GM19455 (cell line): ENCODE measurements at regions not wholly inside any gene's neighbourhood (a gene's known extent, or its start where the extent isn't known, plus 50 kb on each side); places are given as distances from the start of the nearest gene placed in this dataset.

Experiments
- ATAC-seq: cut with Tn5 transposase; IDR thresholded peaks from one replicate; pipeline ENCODE4 v1.9.1; 2021; ENCODE audit not compliant: unreplicated experiment

GRCh38 chr1:221336126-221336525 is 405.8 kb downstream of the DUSP10 start:
- no peak for ATAC-seq

GRCh38 chr1:221337106-221337505 is 404.8 kb downstream of the DUSP10 start:
- no peak for ATAC-seq

- no peak for ATAC-seq
These were observed 398.8 kb downstream of the DUSP10 start for GRCh38 chr1:221343136-221343535.

GRCh38 chr1:221343607-221344006 is 398.3 kb downstream of the DUSP10 start:
- no peak for ATAC-seq

- no peak for ATAC-seq
These were observed 397.2 kb downstream of the DUSP10 start for GRCh38 chr1:221344693-221345092.

- no peak for ATAC-seq
These were observed 394.2 kb downstream of the DUSP10 start for GRCh38 chr1:221347706-221348105.

GRCh38 chr1:221350091-221350490 is 391.8 kb downstream of the DUSP10 start:
- ATAC-seq: no peak

GRCh38 chr1:221356693-221357092 is 385.2 kb downstream of the DUSP10 start:
- ATAC-seq: no peak

GRCh38 chr1:221363039-221363438 is 378.9 kb downstream of the DUSP10 start:
- no peak for ATAC-seq

GRCh38 chr1:221366495-221367110 is 375.3 kb downstream of the DUSP10 start:
- ATAC-seq: no peak

- no peak for ATAC-seq
These were observed 370.2 kb downstream of the DUSP10 start for GRCh38 chr1:221371705-221372104.

- no peak for ATAC-seq
These were observed 368.1 kb downstream of the DUSP10 start for GRCh38 chr1:221373795-221374194.

- no peak for ATAC-seq
These were observed 365.6 kb downstream of the DUSP10 start for GRCh38 chr1:221376286-221376685.

GRCh38 chr1:221381910-221382623 is 359.8 kb downstream of the DUSP10 start:
- ATAC-seq: no peak

- no peak for ATAC-seq
These were observed 349.4 kb downstream of the DUSP10 start for GRCh38 chr1:221392453-221392852.

- ATAC-seq: no peak
These were observed 347.8 kb downstream of the DUSP10 start for GRCh38 chr1:221394011-221394544.

GRCh38 chr1:221396526-221396925 is 345.4 kb downstream of the DUSP10 start:
- no peak for ATAC-seq

GRCh38 chr1:221397141-221397540 is 344.7 kb downstream of the DUSP10 start:
- no peak for ATAC-seq

GRCh38 chr1:221397606-221398005 is 344.3 kb downstream of the DUSP10 start:
- ATAC-seq: no peak

GRCh38 chr1:221405146-221405545 is 336.7 kb downstream of the DUSP10 start:
- ATAC-seq: no peak

- ATAC-seq: no peak
These were observed 333.6 kb downstream of the DUSP10 start for GRCh38 chr1:221408117-221408803.

- no peak for ATAC-seq
These were observed 330.6 kb downstream of the DUSP10 start for GRCh38 chr1:221411283-221411682.
